GM21390 (cell line): ENCODE measurements at regions not wholly inside any gene's neighbourhood (a gene's known extent, or its start where the extent isn't known, plus 50 kb on each side); places are given as distances from the start of the nearest gene placed in this dataset.

ENCODE experiments used
- ATAC-seq: cut with Tn5 transposase; IDR thresholded peaks from one replicate; pipeline ENCODE4 v1.9.1; 2021; ENCODE audit not compliant: unreplicated experiment

DNA sequence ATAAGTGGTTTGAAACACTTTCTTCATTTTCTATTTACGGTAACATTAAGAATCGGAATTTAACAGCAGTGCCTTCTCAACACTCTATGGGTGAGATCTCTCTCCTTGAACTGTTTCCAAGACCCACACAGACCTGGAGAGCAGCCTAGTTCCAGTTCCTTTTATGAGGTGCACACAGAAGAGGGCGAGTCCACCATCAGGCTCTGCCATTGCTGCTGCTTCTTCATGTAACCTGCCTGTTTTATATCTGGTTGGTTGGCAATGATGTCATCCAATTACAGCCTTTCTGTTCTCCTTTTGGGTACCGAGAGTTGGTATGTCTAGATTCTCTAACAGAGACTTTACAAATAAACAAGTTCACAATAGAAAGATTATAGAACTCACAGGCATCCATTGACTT, 225.7 kb downstream of the UTP18 start:
- no peak for ATAC-seq

DNA sequence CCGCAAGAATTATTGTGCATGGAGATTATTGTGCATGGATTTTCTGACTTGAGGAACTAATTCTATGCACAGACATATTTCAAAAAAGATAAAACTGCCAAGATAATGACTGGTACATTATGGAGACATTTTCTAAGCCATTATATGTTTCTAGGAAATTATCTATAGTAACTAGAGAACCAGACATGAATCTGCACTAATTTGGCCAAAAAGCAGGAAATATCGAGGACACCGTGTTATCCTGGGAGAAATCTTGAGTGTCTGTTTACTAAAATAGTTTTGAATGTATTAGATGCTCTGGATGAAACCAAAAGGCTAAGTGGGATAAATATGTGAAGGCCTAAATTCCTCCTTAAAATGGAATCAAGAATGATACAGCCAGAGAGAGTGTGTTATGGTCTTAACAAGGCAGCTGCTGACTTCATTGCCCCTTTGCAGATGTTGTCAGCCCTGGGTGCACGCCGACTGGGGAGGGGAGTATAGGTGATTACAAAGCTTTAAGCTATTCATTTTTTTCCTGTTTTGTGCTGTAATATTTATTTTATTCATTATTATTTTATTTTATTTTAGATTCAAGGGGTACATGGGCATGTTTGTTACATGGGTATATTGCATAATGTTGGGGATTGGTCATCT, 226.7 kb downstream of the UTP18 start:
- ATAC-seq, result no peak

DNA sequence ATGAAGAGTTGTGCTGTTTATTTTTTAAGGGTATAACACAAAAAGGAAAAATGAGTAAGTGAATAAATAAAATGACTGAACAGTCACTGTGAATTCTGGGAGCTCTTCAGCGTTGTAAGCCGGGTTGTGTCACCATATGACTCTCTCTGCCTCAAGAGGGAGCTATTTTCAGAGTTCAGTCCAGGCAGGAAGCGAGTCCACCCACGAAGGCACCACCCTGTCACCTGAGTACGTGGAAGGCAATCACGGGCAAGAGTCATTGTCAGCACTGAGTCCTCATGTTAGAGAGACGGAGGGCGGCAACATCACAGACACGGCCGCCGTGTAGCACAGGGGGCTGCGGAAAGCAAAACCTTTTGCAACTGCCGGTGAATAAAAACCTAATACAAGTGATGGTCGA, 227.6 kb downstream of the UTP18 start:
- ATAC-seq, result no peak

DNA sequence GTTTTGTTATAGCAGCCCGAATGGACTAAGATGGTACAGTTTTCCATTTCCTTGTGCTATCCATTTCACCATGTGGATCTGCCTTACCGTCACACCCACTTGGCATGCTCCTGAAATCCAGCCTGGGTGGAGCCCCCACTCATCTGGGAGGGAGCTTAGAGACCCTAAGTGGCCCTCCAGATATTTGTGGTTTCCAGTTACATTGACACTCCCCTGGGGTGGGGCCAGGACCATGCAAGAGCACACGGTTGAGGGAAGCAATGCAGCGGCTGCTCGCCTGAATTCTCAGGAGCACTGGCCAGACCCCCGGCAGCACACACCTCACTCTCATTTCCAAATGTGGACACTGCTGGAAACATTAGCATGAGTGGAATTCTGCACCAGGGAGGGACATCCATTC, 231.1 kb downstream of the UTP18 start:
- no peak for ATAC-seq

DNA sequence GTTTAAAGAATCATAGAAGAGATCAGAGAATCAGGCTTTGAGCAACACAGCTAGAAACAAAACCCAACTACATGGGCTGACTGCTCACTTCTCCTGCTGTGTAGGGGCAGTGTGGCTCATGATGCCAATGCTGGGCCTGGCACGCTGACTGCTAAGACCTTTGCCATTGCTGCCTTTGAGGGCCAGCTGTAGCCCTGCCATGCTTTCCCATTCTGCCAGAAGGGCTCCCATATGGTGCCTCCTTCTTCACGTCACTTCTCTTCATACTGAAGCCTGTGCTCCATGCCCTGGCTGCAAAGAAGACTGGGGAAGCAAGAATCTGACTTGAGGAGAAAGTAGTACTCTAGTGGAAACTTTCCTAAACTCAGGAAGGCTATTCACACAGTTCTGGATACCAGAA, 232.9 kb downstream of the UTP18 start:
- no peak for ATAC-seq

DNA sequence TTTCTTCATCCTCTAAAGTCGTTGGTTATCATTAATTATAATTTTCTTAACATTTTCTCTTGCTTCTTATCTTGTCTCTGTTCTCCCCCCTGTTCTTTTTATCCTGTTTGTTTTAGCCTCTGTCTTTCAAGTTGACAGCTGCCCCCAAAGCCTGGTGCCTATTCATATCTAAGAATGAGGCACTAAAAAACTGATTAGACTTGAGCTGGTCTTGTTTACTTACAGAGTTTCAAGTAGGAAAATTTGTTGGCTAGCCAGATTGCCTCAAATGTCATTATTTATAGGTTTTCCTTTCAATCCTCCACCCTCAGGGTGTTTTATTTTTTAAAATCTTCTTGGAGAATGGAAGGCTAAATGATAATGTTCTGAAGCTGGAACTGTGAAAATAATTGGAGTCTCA, 236.0 kb downstream of the UTP18 start:
- no peak for ATAC-seq

DNA sequence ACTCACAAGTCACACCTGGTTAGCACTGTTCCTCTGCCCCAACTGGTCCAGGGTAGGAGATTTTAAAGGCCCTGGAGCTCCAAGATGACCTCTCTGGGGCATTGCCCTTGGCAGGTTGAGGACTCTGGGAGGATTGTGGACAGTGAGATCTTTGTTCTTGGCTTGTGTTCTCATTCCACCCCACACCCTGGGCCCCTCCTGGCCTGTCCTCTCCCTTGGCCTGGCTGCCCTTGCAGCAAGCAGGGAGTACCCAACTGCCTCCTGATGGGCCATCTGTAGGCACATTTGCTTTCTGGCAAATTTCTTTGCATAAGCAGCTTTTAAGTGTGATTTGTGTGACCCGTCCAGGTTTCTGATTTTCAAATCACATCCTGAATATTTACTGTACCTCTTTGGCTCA, 239.6 kb downstream of the UTP18 start:
- no peak for ATAC-seq

DNA sequence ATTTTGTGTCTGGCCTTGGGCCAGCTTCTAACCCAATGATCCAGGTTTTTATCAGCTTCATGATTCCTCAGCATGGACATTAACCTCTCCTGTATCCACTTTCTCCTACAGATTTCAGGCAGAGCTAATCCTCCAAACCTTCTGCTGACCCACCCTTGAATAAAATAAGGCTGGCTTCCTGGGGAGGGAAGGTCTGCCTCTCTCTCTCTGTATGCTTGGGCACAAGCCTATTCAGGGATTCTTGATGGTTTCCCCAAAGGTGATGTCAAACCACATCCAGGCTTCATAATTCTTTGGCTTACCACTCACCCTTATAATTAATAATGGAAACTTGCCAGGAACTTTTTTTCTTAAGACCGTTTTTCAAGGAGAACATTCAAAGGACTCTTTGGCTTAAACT, 240.1 kb downstream of the UTP18 start:
- ATAC-seq, result no peak

DNA sequence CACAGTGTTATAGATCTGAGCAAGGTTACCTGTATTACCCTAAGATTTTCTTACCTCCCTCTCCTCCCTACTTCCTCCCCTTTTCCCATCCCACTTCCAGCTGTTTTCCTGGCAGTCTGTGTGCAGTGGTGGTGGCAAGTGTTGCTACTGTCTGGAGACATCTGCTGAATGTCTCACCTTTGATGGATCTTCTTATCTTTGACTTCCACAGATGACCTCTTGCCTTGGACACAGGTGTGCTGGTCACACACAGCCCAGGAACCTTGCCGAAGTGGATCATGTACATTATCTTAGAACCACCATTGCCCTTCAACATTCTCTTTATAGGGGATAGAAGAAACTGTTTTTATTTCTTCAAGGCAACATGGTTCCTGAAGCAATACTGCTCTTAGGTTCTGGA, 245.1 kb downstream of the UTP18 start:
- no peak for ATAC-seq

DNA sequence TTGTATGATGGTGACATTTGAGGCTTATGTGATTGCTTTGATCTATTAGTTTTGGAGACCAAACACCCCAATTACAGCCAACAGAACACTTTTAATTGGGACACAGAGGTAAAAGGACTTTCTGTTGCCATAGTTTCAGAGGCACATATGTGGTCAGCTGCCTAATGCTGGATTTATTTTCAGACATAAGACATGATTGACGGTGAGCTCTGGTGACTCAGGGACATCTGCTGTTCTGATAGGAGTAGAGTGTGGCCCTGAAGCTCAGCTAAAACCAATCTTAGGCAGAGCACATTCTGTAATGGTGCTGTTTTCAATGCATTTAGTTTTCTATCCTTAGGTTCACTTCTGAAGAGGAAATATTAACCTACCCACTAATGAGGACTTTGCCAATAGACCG, 247.1 kb downstream of the UTP18 start:
- no peak for ATAC-seq

DNA sequence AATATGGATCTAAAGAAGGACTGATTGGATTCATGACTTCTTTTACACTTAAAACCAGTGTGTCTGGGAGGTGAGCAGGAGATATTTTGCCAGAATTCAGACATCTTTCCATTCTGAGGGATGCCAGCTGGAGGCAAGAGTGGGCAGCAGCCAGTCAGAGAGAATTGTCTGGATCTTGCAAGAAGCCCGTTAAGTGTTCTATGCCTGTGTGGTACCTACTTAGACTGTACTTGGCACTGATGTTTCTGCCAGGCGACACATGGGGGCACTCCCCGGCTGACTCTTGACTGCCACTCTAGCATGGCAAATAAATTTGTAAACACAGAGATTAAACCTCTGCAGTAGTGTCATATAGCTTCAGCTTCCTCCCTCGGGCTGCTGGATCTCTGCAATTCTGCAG, 247.7 kb downstream of the UTP18 start:
- ATAC-seq, result no peak

DNA sequence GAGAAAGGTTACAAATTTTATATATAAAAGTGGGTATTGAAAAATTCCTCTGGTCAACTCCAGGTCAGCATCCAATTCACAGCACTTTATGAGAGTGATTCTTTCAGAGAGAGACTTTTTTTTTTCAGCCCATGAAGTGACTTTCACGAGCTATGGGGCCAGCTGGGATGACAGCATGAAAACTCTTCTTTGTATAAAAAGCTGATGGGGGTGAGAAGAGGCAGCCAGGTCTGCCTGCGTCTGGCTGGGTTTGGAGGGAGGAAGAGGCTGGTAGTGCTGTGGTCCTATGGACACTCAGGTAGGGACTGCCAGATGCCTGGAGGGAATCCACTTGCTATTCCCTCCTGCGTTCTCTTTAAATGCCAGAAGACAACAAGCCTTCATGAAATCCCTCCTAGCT, 250.6 kb downstream of the UTP18 start:
- no peak for ATAC-seq

DNA sequence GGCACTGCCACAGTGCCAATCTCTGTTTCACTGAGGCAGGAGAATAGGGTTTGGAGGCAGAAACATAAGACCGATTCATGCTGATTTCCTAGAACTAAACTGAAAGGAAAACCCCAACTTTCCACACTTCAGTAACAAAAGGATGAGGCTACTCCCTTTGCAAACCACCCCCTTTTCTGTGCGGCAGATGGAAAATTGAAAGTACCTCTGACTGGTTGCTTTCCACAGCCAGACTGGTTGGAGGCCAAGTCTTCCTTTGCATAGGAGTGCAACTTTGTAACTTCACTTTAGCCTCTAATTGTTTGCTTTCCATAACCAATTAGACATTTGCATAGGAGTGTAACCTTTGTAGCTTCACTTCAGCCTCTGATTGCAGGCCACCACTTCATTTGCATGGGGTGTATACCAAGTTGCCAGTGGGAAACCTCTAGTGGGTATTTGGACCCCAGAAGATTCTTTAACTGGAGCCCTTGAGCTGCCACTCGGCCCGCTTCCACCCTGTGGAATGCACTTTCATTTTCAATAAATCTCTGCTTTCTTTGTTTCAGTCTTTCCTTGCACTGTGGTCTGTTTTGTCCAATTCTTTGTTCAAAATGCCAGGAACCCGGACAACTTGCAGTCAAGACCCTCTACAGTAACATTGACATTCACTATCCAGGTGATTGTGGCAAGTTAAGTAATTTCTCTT, 252.0 kb downstream of the UTP18 start:
- ATAC-seq, result no peak

DNA sequence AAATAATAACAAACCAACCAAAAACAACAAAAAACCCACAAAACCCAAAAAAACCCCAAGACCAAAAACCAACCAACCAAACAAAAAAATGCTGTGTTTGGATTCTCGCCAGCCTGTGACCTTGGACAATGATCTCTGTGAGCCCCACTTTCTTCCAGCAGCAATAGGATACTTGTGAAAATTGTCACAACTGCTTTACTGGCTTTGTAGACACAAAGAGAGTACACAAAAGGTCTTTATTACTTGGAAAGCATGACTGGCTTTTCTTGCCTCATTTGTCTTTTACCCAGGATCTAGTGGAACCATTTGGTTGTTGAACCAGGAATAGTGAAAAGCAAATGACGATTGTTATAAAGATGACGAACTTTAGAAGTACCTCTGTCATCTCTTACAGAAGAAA, 256.6 kb downstream of the UTP18 start:
- ATAC-seq, result no peak

DNA sequence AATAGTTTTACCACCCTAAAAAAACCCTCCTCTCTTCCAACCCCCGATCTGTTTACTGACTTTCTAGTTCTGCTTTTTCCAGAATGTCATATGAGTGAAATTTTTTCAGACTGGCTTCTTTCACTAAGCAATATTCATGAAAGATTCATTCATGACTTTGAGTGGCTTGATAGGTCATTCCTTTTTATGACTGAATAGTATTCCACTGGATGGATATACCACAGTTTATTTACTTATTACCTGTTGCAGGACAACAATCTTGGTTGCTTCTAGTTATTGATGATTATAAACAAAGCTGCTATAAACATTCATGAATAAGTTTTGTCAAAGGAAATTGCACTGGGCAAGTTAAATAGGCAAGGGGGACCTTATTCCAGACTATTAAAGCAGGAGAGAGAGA, 264.2 kb downstream of the UTP18 start:
- ATAC-seq, result no peak

DNA sequence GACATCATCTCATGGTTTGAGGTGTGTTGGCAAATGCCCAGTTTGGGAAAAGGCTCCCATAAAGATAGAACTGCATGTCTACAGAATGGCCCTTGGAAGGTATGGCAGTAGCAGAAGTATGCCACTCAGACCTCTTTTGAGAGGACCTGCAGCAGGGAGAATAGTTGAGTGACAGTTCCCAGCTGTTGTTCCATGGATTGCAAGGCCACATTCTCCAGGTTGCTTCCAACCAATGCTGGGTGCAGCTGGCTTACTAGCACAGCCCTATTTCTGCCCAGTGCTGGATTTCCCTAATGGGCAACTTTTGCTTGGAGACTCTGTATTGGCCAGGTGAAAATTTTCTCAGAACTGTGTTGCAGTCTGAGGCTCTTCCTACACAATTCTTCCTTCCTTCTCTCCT, 266.2 kb downstream of the UTP18 start:
- no peak for ATAC-seq

DNA sequence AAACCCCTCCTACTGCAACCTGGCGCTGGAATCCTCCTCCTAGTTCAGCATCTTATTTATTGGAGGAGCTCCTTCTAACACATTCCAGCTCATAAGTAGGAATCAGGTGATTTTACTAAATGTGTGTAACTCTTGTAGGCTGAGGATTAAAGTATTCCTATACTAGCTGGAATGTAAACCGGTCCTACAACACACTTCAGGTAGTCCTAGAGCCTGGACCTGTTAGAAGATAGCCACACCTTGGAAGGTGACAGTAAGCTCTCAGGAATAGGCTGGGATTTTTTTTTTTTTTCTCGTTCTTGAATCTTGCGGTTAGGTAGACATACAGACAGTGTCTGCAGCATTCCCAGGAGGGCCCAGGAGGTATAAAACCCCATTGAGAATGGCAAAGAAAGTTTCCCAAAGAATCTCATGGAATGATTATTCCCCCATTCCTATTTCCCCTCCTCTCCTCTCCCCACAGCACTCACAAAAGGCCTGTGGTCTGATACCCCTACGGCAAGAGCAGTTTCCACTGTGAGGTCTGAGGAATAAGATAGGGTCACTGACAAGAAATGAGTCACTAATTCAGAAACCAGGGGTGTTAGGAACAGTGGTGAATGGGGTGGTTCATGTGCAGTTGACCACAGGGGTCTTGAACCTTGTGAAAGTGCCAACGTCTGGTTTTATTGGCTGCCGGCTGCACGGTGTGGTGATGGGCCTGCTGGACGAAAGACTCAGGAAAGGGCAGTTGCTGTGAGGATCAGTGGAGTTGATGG, 267.1 kb downstream of the UTP18 start:
- ATAC-seq, result no peak

DNA sequence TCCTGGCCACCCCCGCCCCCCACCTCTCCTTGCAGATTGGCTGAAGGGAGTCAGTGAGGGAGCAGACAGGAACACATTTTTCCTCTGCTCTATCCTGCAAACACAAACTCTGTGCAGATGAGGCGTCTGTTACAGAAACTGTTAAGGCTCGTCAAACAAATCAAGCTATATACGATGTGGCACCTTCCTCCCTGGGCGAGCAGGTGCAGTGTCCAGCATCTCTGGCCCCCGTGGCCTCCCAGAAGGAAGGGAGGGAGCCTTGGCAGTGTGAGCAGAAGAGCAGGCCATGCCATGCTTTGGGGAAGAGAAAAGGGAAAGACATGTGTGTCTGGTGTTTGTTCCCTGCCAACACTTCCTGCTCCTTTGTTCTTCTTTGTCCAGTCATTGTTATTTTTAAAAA, 267.8 kb downstream of the UTP18 start:
- no peak for ATAC-seq

DNA sequence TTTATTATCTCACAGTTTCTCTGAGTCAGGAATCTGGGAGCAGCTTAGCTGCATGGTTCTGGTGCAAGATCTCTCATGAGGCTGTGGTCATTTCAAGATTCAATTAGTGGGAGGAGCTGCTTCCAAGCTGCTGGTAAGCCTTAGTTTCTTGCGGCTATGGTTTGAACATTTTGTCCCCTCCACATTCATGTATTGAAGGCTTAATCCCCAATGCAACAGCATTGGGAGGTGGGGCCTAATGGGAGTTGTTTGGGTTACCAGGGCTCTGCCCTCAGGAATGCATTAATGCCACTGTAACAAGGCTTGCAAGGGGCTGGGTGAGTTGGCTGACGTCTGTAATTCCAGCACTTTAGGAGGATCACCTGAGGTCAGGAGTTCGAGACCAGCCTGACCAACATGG, 272.9 kb downstream of the UTP18 start:
- no peak for ATAC-seq

DNA sequence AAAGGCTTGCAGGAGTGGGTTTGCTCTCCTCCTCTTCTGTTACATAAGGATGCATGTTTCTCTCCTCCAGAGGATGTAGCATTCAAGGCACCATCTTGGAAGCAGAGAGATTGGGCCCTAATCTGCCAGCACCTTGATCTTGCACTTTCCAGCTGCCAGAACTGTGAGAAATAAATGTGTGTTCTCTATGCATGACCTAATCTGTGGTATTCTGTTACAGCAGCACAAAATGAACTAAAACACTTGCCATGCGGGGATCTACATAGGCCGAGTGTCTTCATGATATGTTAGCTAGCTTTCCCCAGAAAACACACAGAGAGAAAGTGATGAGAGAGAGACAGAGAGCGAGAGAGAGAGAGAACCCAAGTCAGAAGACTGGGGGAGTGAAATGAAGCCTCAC, 273.5 kb downstream of the UTP18 start:
- ATAC-seq, result no peak

DNA sequence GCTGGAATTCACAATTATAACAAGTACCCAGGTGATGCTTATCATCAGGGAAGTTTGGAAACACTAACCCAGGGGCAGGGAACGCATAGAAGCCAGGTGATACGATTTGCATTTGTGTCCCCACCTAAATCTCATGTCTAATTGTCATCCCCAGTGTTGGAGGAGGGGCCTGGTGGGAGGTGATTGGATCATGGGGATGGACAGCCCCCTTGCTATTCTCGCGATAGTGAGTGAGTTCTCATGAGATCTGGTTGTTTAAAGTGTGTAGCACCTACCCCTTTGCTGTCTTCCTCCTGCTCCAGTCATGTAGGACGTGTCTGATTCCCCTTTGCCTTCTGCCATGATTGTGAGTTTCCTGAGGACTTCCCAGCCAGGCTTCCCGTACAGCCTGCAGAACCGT, 276.3 kb downstream of the UTP18 start:
- no peak for ATAC-seq

DNA sequence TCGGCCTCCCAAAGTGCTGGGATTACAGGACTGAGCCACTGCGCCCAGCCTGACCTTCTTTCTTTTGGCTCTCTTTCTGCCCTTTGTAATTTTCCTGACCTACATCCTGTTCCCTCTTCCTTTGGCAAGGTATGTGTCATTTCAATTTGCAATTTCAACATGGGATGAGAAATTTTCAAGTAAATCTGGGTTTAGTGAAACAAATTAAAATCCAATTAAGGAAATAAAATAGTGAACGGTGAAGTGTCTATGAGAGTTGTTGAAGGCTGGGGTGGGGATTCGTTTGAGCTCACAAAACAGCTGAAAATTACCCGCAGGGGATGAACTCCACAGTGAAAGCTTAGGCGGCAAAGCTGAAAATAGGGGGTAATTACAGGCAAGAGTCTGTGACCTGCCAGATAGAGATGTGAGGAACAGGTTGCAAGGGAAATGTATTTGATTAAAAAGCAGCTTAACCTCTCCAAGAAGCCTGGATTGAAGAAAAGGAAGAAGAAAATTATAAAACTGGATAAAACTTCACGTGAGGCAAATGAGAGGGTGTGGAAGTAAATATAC, 277.7 kb downstream of the UTP18 start:
- ATAC-seq, result no peak
